GM10266 (cell line): ENCODE measurements at regions not wholly inside any gene's neighbourhood (a gene's known extent, or its start where the extent isn't known, plus 50 kb on each side); places are given as distances from the start of the nearest gene placed in this dataset.
"Not testable (repeated sequence)": the region's sequence is repeated elsewhere in the genome, so short reads cannot be mapped to it uniquely, and the experiment has no call there.

Experiments used
- DNase-seq: peaks from one replicate; pipeline ENCODE4 v3.0.0; 2012; ENCODE audit errors: extremely low spot score
- TF ChIP-seq, protein P1 (sequence below): IDR thresholded peaks from 2 replicates; pipeline ENCODE4 v1.5.1; 2012; ENCODE audit warnings: mild to moderate bottlenecking, low read depth; ENCODE audit not compliant: control insufficient read depth, insufficient read depth; ENCODE audit errors: missing control alignments

DNA sequence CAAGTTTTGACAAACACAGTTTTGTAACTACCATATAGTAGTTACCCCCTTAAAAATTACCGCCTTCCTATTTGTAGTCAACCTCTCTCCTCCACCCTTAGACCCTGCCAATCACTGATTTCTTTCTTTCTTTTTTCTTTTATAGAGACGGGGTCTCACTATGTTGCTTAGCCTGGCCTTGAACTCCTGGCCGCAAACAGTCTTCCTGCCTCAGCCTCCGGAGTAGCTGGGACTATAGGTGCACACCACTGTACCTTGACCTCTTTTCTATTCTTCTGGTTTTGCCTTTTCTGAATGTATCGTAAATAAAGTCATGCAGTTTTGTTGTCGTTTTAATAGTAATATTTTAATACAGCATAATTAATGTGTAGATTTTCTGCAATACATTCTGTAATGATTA is 460.3 kb downstream of the EPM2A start:
- DNase-seq, result no peak
- TF ChIP-seq, protein P1, sequence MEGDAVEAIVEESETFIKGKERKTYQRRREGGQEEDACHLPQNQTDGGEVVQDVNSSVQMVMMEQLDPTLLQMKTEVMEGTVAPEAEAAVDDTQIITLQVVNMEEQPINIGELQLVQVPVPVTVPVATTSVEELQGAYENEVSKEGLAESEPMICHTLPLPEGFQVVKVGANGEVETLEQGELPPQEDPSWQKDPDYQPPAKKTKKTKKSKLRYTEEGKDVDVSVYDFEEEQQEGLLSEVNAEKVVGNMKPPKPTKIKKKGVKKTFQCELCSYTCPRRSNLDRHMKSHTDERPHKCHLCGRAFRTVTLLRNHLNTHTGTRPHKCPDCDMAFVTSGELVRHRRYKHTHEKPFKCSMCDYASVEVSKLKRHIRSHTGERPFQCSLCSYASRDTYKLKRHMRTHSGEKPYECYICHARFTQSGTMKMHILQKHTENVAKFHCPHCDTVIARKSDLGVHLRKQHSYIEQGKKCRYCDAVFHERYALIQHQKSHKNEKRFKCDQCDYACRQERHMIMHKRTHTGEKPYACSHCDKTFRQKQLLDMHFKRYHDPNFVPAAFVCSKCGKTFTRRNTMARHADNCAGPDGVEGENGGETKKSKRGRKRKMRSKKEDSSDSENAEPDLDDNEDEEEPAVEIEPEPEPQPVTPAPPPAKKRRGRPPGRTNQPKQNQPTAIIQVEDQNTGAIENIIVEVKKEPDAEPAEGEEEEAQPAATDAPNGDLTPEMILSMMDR, result no peak

DNA sequence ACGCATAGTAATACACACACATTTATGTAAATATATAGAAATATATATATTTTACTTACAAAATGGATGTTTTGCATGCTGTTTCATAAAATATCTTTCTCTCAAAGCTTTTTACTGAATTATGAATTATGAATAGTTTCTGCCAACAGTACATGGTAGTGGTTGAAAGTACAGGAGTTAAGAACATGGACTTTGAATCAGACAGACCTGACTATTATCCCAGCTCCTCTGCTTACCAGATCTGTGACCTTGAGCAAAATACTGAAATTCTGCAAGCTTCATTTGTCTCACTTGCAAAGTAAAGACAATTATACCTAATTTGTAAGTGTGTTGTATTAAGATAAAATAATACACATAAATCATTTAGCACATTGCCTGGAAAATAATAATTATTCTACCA is 459.5 kb downstream of the EPM2A start:
- TF ChIP-seq, protein P1, result no peak
- DNase-seq, result no peak

DNA sequence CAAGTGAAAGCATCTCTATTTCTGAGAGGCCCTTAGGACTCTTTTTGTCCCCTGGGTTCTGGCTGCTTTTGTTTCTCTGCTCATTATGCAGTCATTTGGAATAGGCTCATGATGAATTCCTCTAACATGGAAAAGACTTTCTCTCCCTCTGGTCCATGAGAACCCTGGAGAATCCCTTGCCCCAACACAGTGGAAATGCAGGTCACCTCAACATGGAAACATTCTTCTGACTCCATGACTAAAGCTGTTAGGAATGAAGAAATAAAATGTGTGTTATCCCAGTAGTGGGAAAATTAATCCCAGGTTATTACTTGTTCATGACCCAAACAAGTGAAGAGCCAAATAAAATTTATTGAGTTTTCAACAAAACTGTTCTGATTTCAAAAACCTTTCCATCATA is 458.6 kb downstream of the EPM2A start:
- TF ChIP-seq, protein P1, result no peak
- no peak for DNase-seq

DNA sequence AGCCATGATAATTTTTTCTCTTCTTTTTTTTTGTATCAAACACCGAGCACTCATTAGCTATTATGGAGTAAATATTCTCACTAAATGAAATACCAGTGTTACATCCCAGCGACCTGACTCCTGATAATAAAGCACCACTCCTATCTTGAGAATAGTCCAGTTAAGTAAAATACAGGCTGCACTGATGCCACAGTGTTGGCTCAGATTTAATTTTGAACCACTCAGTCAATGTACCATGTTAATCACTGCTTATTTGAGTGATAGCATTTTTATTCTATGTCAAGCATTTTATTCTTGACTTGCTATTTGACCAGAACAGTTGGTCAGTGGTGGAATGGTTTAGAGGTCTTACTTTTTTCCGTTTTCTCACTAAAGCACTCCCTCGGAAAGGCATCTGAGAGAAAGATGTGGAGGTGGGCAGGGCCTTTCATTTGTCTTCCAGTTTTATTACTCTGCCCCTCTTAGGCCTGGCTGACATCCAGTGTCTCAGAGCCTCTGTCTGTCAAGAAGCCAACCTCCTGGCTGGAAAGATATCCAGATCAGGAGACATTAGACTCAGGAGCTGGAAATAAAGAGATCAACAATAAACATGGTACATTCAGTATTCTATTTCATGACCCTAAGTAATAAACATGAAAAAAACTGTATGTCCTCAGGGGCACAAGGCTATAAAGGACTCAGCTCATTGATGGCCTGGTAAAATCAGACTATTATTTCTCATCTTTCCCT is 457.8 kb downstream of the EPM2A start:
- TF ChIP-seq, protein P1, result no peak
- DNase-seq, result no peak

DNA sequence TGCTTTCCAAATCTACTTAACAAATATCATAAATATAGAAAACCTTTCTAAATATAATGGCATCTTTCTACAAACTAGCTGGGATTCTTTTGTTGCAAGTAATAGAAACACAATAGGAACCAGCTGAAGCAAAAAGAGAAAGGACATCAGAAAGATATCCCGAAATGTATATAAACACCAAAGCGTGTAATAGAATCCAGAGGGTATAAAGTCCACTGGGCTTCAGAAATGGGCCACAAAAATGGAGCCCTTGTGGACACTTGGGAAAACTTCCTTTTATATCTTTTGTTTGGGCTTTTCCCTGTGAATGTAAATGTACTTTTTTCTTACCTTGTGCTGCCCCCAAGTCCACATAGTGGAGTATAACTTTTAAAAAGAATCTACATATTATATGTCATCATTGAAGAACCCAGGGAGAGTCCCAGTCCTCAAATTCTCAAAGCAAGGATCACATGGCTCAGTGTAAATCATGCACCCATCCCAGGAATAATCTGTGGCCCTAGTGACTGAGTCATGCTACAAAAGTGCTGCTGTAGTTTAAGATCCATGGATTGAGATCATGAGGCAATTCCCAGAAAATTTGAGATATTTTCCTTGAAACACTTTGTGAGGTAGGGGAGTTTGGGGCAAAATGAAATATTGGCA is 457.0 kb downstream of the EPM2A start:
- DNase-seq, result no peak
- TF ChIP-seq, protein P1, result no peak

DNA sequence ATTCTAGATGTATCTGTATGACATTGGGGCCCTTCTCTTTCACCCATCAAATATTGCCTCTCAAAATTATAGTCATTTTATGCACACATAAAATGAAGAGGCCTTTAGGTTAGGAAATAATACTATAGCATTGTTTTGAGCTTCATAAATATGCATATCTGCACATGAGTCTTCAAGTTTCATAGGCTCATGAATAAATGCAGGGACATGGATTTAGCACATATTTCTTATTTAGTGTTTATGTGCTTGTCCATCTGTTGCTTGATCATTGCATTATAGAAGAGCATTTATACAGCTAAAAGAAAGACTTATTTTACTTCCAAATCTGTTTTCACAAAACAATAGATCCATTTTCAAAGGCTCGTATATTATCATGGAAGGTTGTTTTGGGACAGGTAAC is 455.8 kb downstream of the EPM2A start:
- no peak for DNase-seq
- TF ChIP-seq, protein P1, result no peak

DNA sequence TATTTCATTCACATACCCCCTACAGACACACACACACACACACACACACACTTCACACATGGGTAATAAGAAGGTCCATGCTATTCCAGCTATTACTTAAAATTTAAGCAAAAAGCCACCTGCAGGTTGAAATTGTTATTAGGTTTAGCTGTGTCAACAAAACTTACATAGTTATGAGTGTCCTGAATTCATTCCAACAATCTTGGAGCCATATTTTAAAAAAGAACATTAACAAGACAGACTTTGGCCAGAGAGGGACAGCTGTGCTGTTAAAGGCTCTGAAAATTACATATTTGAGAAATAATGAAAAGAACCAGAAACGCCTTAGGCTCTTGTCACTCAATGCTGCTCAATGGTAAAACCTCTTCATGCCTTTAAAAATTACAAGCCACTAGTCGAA is 455.3 kb downstream of the EPM2A start:
- DNase-seq, result no peak
- TF ChIP-seq, protein P1, result no peak

DNA sequence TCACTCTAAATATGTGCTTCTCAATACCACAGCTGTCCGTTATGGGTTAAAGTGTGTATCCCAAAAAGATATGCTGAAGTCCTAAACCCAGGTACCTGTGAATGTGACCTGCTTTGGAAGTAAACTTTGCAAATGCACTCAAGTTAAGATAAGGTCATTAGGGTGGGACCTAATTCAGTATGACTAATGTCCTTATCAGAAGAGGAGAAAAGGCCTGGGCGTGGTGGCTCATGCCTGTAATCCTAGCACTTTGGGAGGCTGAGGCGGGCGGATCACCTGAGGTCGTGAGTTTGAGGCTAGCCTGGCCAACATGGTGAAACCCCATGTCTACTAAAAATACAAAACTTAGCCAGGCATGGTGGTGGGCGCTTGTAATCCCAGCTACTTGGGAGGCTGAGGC is 452.1 kb downstream of the EPM2A start:
- DNase-seq, result not testable (repeated sequence)
